ENCODE measurements at regions not wholly inside any gene's neighbourhood (a gene's known extent, or its start where the extent isn't known, plus 50 kb on each side); places are given as distances from the start of the nearest gene placed in this dataset.
"Not testable (repeated sequence)": the region's sequence is repeated elsewhere in the genome, so short reads cannot be mapped to it uniquely, and the experiment has no call there.

DNA sequence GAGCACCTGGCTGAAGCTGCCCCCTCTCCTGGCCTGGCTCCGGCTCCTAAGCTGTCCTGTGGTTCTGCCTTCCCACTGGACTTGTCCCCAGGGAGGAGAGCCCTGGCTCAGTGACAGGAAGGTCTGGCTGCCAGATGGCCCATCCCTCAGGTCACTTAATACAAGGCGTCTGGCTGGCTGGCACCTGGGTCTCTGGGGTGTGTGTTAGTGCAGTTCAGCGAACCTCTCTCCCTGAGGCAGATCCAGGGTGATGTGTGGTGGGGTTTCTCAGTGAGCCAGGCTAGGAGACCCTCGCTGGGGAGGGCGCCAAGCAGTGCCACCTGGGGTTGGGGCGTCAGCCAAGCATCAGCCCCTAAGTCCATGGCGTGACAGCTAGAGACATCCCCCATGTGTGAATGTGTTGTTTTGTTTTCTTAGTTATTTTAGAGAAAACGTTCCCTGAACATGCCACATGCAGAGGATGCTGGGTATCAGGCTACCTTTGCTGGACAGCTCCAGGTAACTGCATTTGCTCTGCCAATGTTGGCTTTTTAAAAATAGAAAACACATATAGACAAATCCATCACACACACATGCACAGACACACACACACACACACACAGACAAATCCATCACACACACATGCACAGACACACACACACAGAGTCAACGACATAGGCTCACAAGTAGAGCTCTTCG is 56.4 kb upstream of the LRPAP1 start:
- TF ChIP-seq POLR2A (IDR thresholded peaks at IDR 0.05; ENCODE audit: extremely low read depth, insufficient read length); MYC (IDR thresholded peaks at IDR 0.05; ENCODE audit: low read depth, low read length): not testable (repeated sequence)
- TF ChIP-seq, protein P1, sequence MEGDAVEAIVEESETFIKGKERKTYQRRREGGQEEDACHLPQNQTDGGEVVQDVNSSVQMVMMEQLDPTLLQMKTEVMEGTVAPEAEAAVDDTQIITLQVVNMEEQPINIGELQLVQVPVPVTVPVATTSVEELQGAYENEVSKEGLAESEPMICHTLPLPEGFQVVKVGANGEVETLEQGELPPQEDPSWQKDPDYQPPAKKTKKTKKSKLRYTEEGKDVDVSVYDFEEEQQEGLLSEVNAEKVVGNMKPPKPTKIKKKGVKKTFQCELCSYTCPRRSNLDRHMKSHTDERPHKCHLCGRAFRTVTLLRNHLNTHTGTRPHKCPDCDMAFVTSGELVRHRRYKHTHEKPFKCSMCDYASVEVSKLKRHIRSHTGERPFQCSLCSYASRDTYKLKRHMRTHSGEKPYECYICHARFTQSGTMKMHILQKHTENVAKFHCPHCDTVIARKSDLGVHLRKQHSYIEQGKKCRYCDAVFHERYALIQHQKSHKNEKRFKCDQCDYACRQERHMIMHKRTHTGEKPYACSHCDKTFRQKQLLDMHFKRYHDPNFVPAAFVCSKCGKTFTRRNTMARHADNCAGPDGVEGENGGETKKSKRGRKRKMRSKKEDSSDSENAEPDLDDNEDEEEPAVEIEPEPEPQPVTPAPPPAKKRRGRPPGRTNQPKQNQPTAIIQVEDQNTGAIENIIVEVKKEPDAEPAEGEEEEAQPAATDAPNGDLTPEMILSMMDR (IDR thresholded peaks at IDR 0.05; ENCODE audit: low read depth, low read length): not testable (repeated sequence)
- TF ChIP-seq, protein P2, sequence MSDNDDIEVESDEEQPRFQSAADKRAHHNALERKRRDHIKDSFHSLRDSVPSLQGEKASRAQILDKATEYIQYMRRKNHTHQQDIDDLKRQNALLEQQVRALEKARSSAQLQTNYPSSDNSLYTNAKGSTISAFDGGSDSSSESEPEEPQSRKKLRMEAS (IDR thresholded peaks at IDR 0.05; ENCODE audit: low read depth, low read length): not testable (repeated sequence)
